ENCODE measurements at regions not wholly inside any gene's neighbourhood (a gene's known extent, or its start where the extent isn't known, plus 50 kb on each side); places are given as distances from the start of the nearest gene placed in this dataset.

GRCh38 chr5:108625654-108626053 is 122.0 kb upstream of the FER start:
- no peak overlapping the region for H3K9ac ChIP-seq (replicated peaks; ENCODE audit: extremely low read depth, insufficient read depth, low read length)
- BruUV-seq (replicated peaks): no TSS peak
- no peaks in the 10 kb centered on the region for H3K4me1 ChIP-seq (ENCODE audit: control insufficient read depth, extremely low read depth, insufficient read depth, low read length)
- no peak overlapping the region for H2AFZ ChIP-seq (ENCODE audit: low read depth, low read length)
- H3K9me1 ChIP-seq (replicated peaks; ENCODE audit: control insufficient read depth, extremely low read depth, insufficient read depth, low read length): no peaks in the 10 kb centered on the region
- dilution Hi-C loops (cut with MboI; ENCODE audit: extremely low pct_ligation_motif_present, low sequenced_read_pairs): no loop called here
- H3K4me2 ChIP-seq (ENCODE audit: insufficient read depth, low read length): no peak overlapping the region
- POLR2A ChIA-PET: no interaction called here
- H3K36me3 ChIP-seq (ENCODE audit: control insufficient read depth in 2 of 2, extremely low read depth in 1 of 2, insufficient read depth in 2 of 2, low read length in 2 of 2): no peaks in the 10 kb centered on the region
- peaks cover 2 to 5% of the 10 kb centered on the region in 2 experiments for H3K27me3 ChIP-seq (ENCODE audit: control insufficient read depth in 2 of 2, insufficient read depth in 2 of 2, low read length in 2 of 2)
- H3K79me2 ChIP-seq (ENCODE audit: control insufficient read depth, insufficient read depth, low read length): no peaks in the 10 kb centered on the region
- FAIRE-seq (no peak), DNase-seq (ENCODE audit: low read depth, low spot score) (no peak)
- CTCF ChIA-PET: interaction anchor here (1.5 kb wide), 1 partner anchor 16 kb away, joined by 4 read pairs; no protein-coding TSS in a partner anchor
- no peak for TF ChIP-seq EZH2 (IDR thresholded peaks at IDR 0.05; ENCODE audit: borderline replicate concordance, low read depth, low read length, severe bottlenecking)
- no peak for TF ChIP-seq CTCF (IDR thresholded peaks at IDR 0.05; ENCODE audit: extremely low read depth in 1 of 2, insufficient read depth in 1 of 2, low read depth in 1 of 2, low read length in 2 of 2)
- no peak for TF ChIP-seq MYC (IDR thresholded peaks at IDR 0.05; ENCODE audit: low read depth, low read length)
- H4K20me1 ChIP-seq (replicated peaks; ENCODE audit: control insufficient read depth, extremely low read depth, insufficient read depth, low read length): no peaks in the 10 kb centered on the region
- intact Hi-C loops (cut with micrococcal nuclease): no loop called here
- H3K27ac ChIP-seq (ENCODE audit: insufficient read depth, low read depth, low read length): no peak overlapping the region
- H3K4me3 ChIP-seq (replicated peaks in 1 of 3; ENCODE audit: insufficient read depth in 1 of 3, low read depth in 1 of 3, low read length in 3 of 3): no peak overlapping the region
- no peaks in the 10 kb centered on the region for H3K9me3 ChIP-seq (replicated peaks; ENCODE audit: control insufficient read depth, insufficient read depth, low read length)

GRCh38 chr5:108623826-108624225 is 123.9 kb upstream of the FER start:
- Histone ChIP-seq H3K79me2 (ENCODE audit: control insufficient read depth, insufficient read depth, low read length) (no peaks in the 10 kb centered on the region), H3K9me3 (replicated peaks; ENCODE audit: control insufficient read depth, insufficient read depth, low read length) (no peaks in the 10 kb centered on the region), H3K4me1 (ENCODE audit: control insufficient read depth, extremely low read depth, insufficient read depth, low read length) (no peaks in the 10 kb centered on the region), H3K4me3 (replicated peaks in 1 of 3; ENCODE audit: insufficient read depth in 1 of 3, low read depth in 1 of 3, low read length in 3 of 3) (no peak overlapping the region), H2AFZ (ENCODE audit: low read depth, low read length) (no peak overlapping the region), H4K20me1 (replicated peaks; ENCODE audit: control insufficient read depth, extremely low read depth, insufficient read depth, low read length) (no peaks in the 10 kb centered on the region), H3K27ac (ENCODE audit: insufficient read depth, low read depth, low read length) (no peak overlapping the region), H3K27me3 (ENCODE audit: control insufficient read depth in 2 of 2, insufficient read depth in 2 of 2, low read length in 2 of 2) (peaks cover 2 to 5% of the 10 kb centered on the region in 2 experiments), H3K9ac (replicated peaks; ENCODE audit: extremely low read depth, insufficient read depth, low read length) (no peak overlapping the region), H3K36me3 (ENCODE audit: control insufficient read depth in 2 of 2, extremely low read depth in 1 of 2, insufficient read depth in 2 of 2, low read length in 2 of 2) (no peaks in the 10 kb centered on the region), H3K4me2 (ENCODE audit: insufficient read depth, low read length) (no peak overlapping the region), H3K9me1 (replicated peaks; ENCODE audit: control insufficient read depth, extremely low read depth, insufficient read depth, low read length) (no peaks in the 10 kb centered on the region)
- POLR2A ChIA-PET: no interaction called here
- dilution Hi-C loops (cut with MboI; ENCODE audit: extremely low pct_ligation_motif_present, low sequenced_read_pairs) (no loop called here), intact Hi-C loops (cut with micrococcal nuclease) (no loop called here)
- TF ChIP-seq EZH2 (IDR thresholded peaks at IDR 0.05; ENCODE audit: borderline replicate concordance, low read depth, low read length, severe bottlenecking): no peak
- TF ChIP-seq JUN (IDR thresholded peaks at IDR 0.05; ENCODE audit: borderline replicate concordance, insufficient read depth, insufficient read length, low read depth): no peak
- TF ChIP-seq FOS (IDR thresholded peaks at IDR 0.05; ENCODE audit: borderline replicate concordance, insufficient read depth, low read length): no peak
- no peak for TF ChIP-seq GATA2 (IDR thresholded peaks at IDR 0.05; ENCODE audit: insufficient read depth, insufficient read length, low read depth, low read length)
- TF ChIP-seq POLR2AphosphoS5 (IDR thresholded peaks at IDR 0.05; ENCODE audit: insufficient read depth, low read depth, low read length): no peak
- no peak for TF ChIP-seq MYC (IDR thresholded peaks at IDR 0.05; ENCODE audit: low read depth, low read length)
- no peak for TF ChIP-seq MAX (IDR thresholded peaks at IDR 0.05; ENCODE audit: insufficient read depth, insufficient read length)
- no peak for TF ChIP-seq POLR2A (IDR thresholded peaks at IDR 0.05; ENCODE audit: low read depth, low read length)
- no peak for TF ChIP-seq CTCF (IDR thresholded peaks at IDR 0.05; ENCODE audit: extremely low read depth in 1 of 2, insufficient read depth in 1 of 2, low read depth in 1 of 2, low read length in 2 of 2)
- DNase-seq (ENCODE audit: low read depth, low spot score) (no peak), FAIRE-seq (no peak)
- BruUV-seq (replicated peaks): no TSS peak
- CTCF ChIA-PET: no interaction called here

All from endothelial cell of umbilical vein (primary cell).